ENCODE measurements at regions not wholly inside any gene's neighbourhood (a gene's known extent, or its start where the extent isn't known, plus 50 kb on each side); places are given as distances from the start of the nearest gene placed in this dataset.

DNA sequence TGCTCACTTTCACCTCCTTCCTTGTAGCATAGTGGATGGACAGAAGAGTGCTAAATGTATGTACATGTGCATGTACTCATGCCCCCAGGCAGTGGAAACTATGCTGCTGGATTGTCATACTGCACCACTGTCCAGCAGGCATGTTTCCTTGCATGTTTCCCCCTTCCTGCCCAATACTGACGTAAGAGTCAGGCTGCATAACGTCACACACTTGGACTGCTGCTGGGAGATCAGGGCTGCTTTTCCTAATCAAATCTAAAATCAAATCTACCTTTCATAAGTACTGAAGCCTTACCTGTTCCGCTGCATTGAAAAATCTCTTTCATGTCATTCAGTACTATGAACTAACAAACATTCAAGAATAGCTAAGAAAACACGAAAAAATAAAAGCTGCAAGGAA, 67.9 kb upstream of the ROBO1 start:
- no peak for DNase-seq

DNA sequence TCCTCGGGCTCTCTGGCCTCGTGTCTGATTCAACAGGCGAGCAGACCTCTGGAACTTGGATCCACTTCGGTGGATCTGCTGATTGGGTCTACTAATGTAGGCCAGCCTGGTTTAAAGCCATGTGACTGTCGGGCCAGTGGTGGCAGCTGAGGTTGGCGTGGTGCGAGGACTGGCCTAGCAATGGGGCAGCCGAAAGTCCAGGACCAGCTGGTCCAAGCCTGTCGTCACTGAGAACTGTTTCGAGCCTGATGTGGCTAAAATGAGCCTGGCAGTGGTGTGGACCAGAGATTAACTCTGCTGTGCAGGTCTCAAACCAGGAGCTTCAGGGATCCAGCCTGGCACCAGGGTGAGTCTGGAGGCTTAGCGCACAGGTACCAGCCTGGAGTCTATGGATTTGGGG, 56.4 kb upstream of the ROBO1 start:
- no peak for DNase-seq

DNA sequence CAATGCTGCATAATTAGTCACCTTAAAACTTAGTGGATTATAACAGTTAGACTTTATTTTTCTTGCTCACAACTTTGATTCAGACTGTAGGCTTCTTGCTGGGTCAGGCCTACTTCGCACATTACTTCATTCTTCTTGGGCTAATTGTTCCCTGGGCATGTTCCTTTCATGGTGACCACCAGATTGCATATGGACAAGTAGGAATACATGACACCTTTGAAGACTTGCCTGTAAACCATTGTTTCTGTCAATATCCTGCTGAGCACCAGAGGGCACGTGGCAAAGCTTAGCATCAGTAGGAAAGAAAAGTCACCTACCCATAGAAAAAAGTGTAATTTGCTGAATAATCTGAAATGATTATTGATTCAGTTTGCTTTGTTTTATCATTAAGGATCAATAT, 54.3 kb upstream of the ROBO1 start:
- DNase-seq = no peak

DNA sequence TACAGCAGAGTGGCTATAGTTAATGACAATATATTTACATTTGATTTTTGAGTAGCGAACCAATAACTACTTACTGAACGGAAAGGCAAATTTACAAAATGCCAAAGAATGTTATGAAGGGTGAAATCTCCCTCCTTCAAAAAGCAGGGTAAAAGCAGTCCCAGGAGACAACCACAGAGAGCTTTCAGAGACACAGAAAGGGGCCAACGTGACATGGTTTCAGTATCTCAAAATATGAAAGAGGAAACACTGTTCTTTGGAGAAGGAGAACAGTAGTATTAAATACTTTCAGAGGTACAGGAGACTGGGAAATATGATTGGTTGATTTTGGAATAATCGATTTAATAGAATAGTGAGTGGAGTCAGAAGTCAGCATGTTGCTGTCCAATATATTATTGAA, 52.3 kb upstream of the ROBO1 start:
- no peak for DNase-seq

DNA sequence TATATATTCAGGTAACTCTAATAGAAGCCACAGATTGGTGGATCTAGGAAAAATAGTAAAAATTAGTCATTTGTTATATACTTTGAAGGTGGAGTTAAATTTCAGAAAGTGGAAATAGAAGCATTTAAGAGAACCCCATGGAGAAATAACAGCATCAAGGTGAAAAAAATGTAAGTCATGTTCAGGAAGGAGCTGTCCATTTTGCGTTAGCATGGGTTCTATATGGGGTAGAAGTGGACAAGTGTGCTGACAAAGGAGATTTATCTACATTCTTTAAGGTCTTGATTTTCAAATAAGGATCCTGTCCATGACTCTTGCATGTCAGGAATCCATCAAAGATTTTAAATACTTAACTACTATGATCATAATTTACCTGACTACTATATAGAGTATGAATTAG, 50.2 kb upstream of the ROBO1 start:
- DNase-seq = no peak
